ENCODE measurements at regions not wholly inside any gene's neighbourhood (a gene's known extent, or its start where the extent isn't known, plus 50 kb on each side); places are given as distances from the start of the nearest gene placed in this dataset.

- DNase-seq (ENCODE audit: low read depth in 1 of 2, low spot score in 1 of 2) (no peak), ATAC-seq (no peak), FAIRE-seq (no peak)
- H3K27ac ChIP-seq, result no peak overlapping the region
- ChIA-PET CTCF (interaction anchor here (1.2 kb wide), 1 partner anchor 51 kb away, joined by 3 read pairs; no protein-coding TSS in a partner anchor), POLR2A (no interaction called here)
- no peaks in the 10 kb centered on the region; the same call in 2 of the 3 replicates for H3K9me3 ChIP-seq
- H3K4me1 ChIP-seq, result no peaks in the 10 kb centered on the region
- H3K4me2 ChIP-seq, result no peak overlapping the region
- TF ChIP-seq HOXB5 (CRISPR knock-in tag; IDR thresholded peaks at IDR 0.05) (no peak), CEBPB (IDR thresholded peaks at IDR 0.05) (no peak), FOXS1 (CRISPR knock-in tag; IDR thresholded peaks at IDR 0.05) (no peak), USF2 (IDR thresholded peaks at IDR 0.05) (no peak), E2F6 (IDR thresholded peaks at IDR 0.05; ENCODE audit: borderline replicate concordance, low read depth) (no peak), JUN (IDR thresholded peaks at IDR 0.05) (no peak), HOXA7 (CRISPR knock-in tag; IDR thresholded peaks at IDR 0.05) (no peak), EP300 (IDR thresholded peaks at IDR 0.05) (no peak), ZNF302 (CRISPR knock-in tag; IDR thresholded peaks at IDR 0.05) (no peak), MYC (IDR thresholded peaks at IDR 0.05; ENCODE audit: borderline replicate concordance, low read length) (no peak), CBX2 (IDR thresholded peaks at IDR 0.05; ENCODE audit: borderline replicate concordance, low read depth) (no peak), CTCF (IDR thresholded peaks at IDR 0.05) (no peak), NFE2L2 (conservative IDR thresholded peaks at IDR 0.05; ENCODE audit: low read length) (no peak), ZSCAN20 (CRISPR knock-in tag; IDR thresholded peaks at IDR 0.05) (no peak), RCOR1 (IDR thresholded peaks at IDR 0.05; ENCODE audit: low read depth, low read length) (no peak)
- H3K4me3 ChIP-seq, result no peak overlapping the region
Measured at GRCh38 chr2:84088656-84089055, 370.4 kb downstream of the SUCLG1 start.

- FAIRE-seq (no peak), ATAC-seq (no peak), DNase-seq (ENCODE audit: low read depth in 1 of 2, low spot score in 1 of 2) (no peak)
- Histone ChIP-seq H3K4me1 (no peaks in the 10 kb centered on the region), H3K4me3 (no peak overlapping the region), H3K27ac (no peak overlapping the region), H3K4me2 (no peak overlapping the region), H3K9me3 (no peaks in the 10 kb centered on the region)
- ChIA-PET POLR2A (no interaction called here), CTCF (no interaction called here)
- no peak for TF ChIP-seq MAZ (IDR thresholded peaks at IDR 0.05; ENCODE audit: borderline replicate concordance, low read depth, low read length)
- TF ChIP-seq HOXB5 (CRISPR knock-in tag; IDR thresholded peaks at IDR 0.05), result no peak
- no peak for TF ChIP-seq ZC3H11A (IDR thresholded peaks at IDR 0.05)
Measured at GRCh38 chr2:84085562-84085961, 373.5 kb downstream of the SUCLG1 start.

- no peak for FAIRE-seq
- no peaks in the 10 kb centered on the region for H3K4me1 ChIP-seq
- TF ChIP-seq MAFK (IDR thresholded peaks at IDR 0.05; ENCODE audit: partially characterized antibody) (peak; percentile 52), SREBF2 (IDR thresholded peaks at IDR 0.05) (no peak), FOXS1 (CRISPR knock-in tag; IDR thresholded peaks at IDR 0.05) (no peak)
- POLR2A ChIA-PET, result no interaction called here
- H3K27ac ChIP-seq, result no peak overlapping the region
- CTCF ChIA-PET, result interaction anchor here (0.7 kb wide), 1 partner anchor 888 kb away, joined by 3 read pairs; no protein-coding TSS in a partner anchor
- no peak overlapping the region for H3K4me2 ChIP-seq
- no peak for DNase-seq (ENCODE audit: low read depth in 1 of 2, low spot score in 1 of 2)
- H3K9me3 ChIP-seq, result no peaks in the 10 kb centered on the region
- ATAC-seq, result no peak
- WGBS (ENCODE audit: missing lambda C conversion rate), result 2% methylated on average over 1 of the region's 1 CpG
- H3K4me3 ChIP-seq, result no peak overlapping the region
Measured at GRCh38 chr2:84084856-84085255, 374.2 kb downstream of the SUCLG1 start.

GRCh38 chr2:84083984-84084383 lies 375.1 kb downstream of the SUCLG1 start:
- H3K4me2 ChIP-seq, result no peak overlapping the region
- no peak for ATAC-seq
- CTCF ChIA-PET, result no interaction called here
- no peak overlapping the region for H3K27ac ChIP-seq
- TF ChIP-seq SMC3 (IDR thresholded peaks at IDR 0.05) (no peak), KDM1A (IDR thresholded peaks at IDR 0.05; ENCODE audit: low read depth) (no peak), ZNF302 (CRISPR knock-in tag; IDR thresholded peaks at IDR 0.05) (no peak), MYC (IDR thresholded peaks at IDR 0.05; ENCODE audit: borderline replicate concordance, low read length) (no peak)
- POLR2A ChIA-PET, result no interaction called here
- DNase-seq (ENCODE audit: low read depth in 1 of 2, low spot score in 1 of 2), result no peak
- no peaks in the 10 kb centered on the region for H3K9me3 ChIP-seq
- H3K4me1 ChIP-seq, result no peaks in the 10 kb centered on the region
- no peak overlapping the region for H3K4me3 ChIP-seq
- WGBS (ENCODE audit: missing lambda C conversion rate), result 4% methylated on average over 1 of the region's 1 CpG
- no peak for FAIRE-seq
